B cell (primary cell): ENCODE measurements at regions not wholly inside any gene's neighbourhood (a gene's known extent, or its start where the extent isn't known, plus 50 kb on each side); places are given as distances from the start of the nearest gene placed in this dataset.

Experiments used
- CTCF ChIP-seq: fragments of 200-600 bp; IDR thresholded peaks from one replicate; pipeline ENCODE4 v1.8.0; 2022; ENCODE audit warnings: antibody characterized with exemption, mild to moderate bottlenecking
- EZH2 ChIP-seq: IDR thresholded peaks from 2 replicates; pipeline ENCODE4 v1.6.1; 2012; ENCODE audit warnings: borderline replicate concordance, low read depth, mild to moderate bottlenecking, moderate library complexity, low read length; ENCODE audit not compliant: insufficient read depth, poor library complexity, severe bottlenecking

- no peak for TF ChIP-seq CTCF
- TF ChIP-seq EZH2: no peak
Observed at GRCh38 chr4:60605646-60606354, 594.3 kb upstream of the ADGRL3 start.
